ENCODE measurements at regions not wholly inside any gene's neighbourhood (a gene's known extent, or its start where the extent isn't known, plus 50 kb on each side); places are given as distances from the start of the nearest gene placed in this dataset.

DNA sequence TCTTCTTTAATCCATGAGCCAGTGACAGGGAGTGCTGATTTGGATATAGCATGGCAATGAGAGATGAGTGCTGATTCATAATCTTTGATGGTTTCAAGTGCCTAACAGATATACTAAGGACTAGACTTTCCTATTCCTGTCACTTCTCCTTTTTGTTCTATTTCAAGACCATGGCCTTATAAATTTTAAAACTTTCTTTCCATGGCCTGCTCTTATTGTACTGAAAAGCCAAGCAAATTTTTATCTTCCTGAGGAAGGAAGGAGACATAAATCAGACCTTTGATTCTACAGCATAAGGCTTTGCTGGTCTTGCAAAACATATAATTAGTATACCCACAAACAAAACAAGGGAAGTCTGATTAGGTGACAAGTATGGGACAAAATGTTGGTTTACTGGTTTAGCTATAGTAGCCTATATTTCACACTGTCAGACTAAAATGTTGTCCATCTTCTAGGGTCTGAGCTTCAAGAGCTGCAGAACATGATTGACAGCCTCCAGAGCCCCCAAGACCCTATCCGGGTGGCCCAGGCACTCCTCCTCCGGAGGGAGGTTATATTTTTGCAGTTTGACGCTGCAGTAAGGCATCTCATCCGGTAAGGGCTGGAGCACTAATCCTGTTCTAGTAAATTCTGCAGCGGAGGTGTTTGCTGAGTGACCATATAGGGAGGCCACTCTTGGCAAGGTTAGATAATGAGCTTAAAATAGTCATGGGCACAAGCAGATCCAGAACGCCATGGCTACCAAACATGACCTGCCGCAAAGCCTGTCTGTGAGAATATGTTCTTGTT is 82.3 kb downstream of the CD164 start:
- no peak for TF ChIP-seq POLR2A (IDR thresholded peaks at IDR 0.05)
- TF ChIP-seq, protein P1, sequence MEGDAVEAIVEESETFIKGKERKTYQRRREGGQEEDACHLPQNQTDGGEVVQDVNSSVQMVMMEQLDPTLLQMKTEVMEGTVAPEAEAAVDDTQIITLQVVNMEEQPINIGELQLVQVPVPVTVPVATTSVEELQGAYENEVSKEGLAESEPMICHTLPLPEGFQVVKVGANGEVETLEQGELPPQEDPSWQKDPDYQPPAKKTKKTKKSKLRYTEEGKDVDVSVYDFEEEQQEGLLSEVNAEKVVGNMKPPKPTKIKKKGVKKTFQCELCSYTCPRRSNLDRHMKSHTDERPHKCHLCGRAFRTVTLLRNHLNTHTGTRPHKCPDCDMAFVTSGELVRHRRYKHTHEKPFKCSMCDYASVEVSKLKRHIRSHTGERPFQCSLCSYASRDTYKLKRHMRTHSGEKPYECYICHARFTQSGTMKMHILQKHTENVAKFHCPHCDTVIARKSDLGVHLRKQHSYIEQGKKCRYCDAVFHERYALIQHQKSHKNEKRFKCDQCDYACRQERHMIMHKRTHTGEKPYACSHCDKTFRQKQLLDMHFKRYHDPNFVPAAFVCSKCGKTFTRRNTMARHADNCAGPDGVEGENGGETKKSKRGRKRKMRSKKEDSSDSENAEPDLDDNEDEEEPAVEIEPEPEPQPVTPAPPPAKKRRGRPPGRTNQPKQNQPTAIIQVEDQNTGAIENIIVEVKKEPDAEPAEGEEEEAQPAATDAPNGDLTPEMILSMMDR (IDR thresholded peaks at IDR 0.05): no peak

Measured in adrenal gland (tissue), 5 donors.